ENCODE measurements at regions not wholly inside any gene's neighbourhood (a gene's known extent, or its start where the extent isn't known, plus 50 kb on each side); places are given as distances from the start of the nearest gene placed in this dataset.
"Not testable (repeated sequence)": the region's sequence is repeated elsewhere in the genome, so short reads cannot be mapped to it uniquely, and the experiment has no call there.

- not testable (repeated sequence) for DNase-seq
These were observed 2092.4 kb upstream of the ACO1 start for GRCh38 chr9:30292026-30292425.

GRCh38 chr9:30293231-30293630 lies 2091.2 kb upstream of the ACO1 start:
- no peak for DNase-seq

GRCh38 chr9:30299126-30299780 lies 2085.2 kb upstream of the ACO1 start:
- DNase-seq: no peak

- DNase-seq: no peak
These were observed 2083.0 kb upstream of the ACO1 start for GRCh38 chr9:30301271-30301963.

GRCh38 chr9:30310711-30311110 lies 2073.7 kb upstream of the ACO1 start:
- DNase-seq: no peak

GRCh38 chr9:30329431-30329830 lies 2055.0 kb upstream of the ACO1 start:
- no peak for DNase-seq

- DNase-seq: no peak
These were observed 2035.5 kb upstream of the ACO1 start for GRCh38 chr9:30348904-30349303.

- no peak for DNase-seq
These were observed 2034.6 kb upstream of the ACO1 start for GRCh38 chr9:30349526-30350513.

GRCh38 chr9:30356221-30356620 lies 2028.2 kb upstream of the ACO1 start:
- no peak for DNase-seq

- no peak for DNase-seq
These were observed 2022.1 kb upstream of the ACO1 start for GRCh38 chr9:30362373-30362772.

GRCh38 chr9:30366140-30366539 lies 2018.3 kb upstream of the ACO1 start:
- DNase-seq: not testable (repeated sequence)

GRCh38 chr9:30382271-30382670 lies 2002.2 kb upstream of the ACO1 start:
- DNase-seq: no peak

GRCh38 chr9:30410273-30410672 lies 1974.2 kb upstream of the ACO1 start:
- DNase-seq: no peak

- no peak for DNase-seq
These were observed 1972.9 kb upstream of the ACO1 start for GRCh38 chr9:30411571-30411970.

- no peak for DNase-seq
These were observed 1925.3 kb upstream of the ACO1 start for GRCh38 chr9:30459156-30459555.

- DNase-seq: no peak
These were observed 1907.6 kb upstream of the ACO1 start for GRCh38 chr9:30476826-30477225.

GRCh38 chr9:30478684-30479083 lies 1905.8 kb upstream of the ACO1 start:
- DNase-seq: no peak

- no peak for DNase-seq
These were observed 1901.9 kb upstream of the ACO1 start for GRCh38 chr9:30482499-30482898.

- DNase-seq: no peak
These were observed 1899.8 kb upstream of the ACO1 start for GRCh38 chr9:30484690-30485089.

- no peak for DNase-seq
These were observed 1879.9 kb upstream of the ACO1 start for GRCh38 chr9:30504502-30504905.

GRCh38 chr9:30505311-30505710 lies 1879.1 kb upstream of the ACO1 start:
- no peak for DNase-seq

- DNase-seq: no peak
These were observed 1877.7 kb upstream of the ACO1 start for GRCh38 chr9:30506749-30507148.

- DNase-seq: no peak
These were observed 1877.3 kb upstream of the ACO1 start for GRCh38 chr9:30507166-30507565.

GRCh38 chr9:30511666-30512065 lies 1872.8 kb upstream of the ACO1 start:
- no peak for DNase-seq

All from CD4-positive, alpha-beta T cell treated with Interleukin-17A for 1 hour (primary cell).